Peyer's patch (tissue), 4 donors: ENCODE measurements at regions not wholly inside any gene's neighbourhood (a gene's known extent, or its start where the extent isn't known, plus 50 kb on each side); places are given as distances from the start of the nearest gene placed in this dataset.

Experiments
- DNase-seq, 3 donors: peaks; one replicate each; pipeline ENCODE4 v3.0.0-alpha.2; 2017 to 2019
- H3K27ac ChIP-seq, 4 donors: fragments of 200-600 bp; sonication (generic); one replicate each; pipeline ENCODE4 v1.5.1; 2016 to 2019
- H3K27me3 ChIP-seq, 2 donors: fragments of 200-600 bp; sonication (generic); one replicate each; pipeline ENCODE4 v1.5.1; 2019
- H3K36me3 ChIP-seq, 3 donors: fragments of 200-600 bp; sonication (generic); one replicate each; pipeline ENCODE4 v1.5.1; 2016 to 2019
- H3K4me1 ChIP-seq, 4 donors: fragments of 200-600 bp; sonication (generic); one replicate each; pipeline ENCODE4 v1.5.1; 2016 to 2019
- H3K4me3 ChIP-seq, 4 donors: fragments of 200-600 bp; sonication (generic); 1 replicate in 3 of 4; 2 replicates in 1 of 4; pipeline ENCODE4 v1.5.1; 2016 to 2019; ENCODE audit warnings: mild to moderate bottlenecking in 1 of 4
- H3K9me3 ChIP-seq, 4 donors: fragments of 200-600 bp; sonication (generic); one replicate each; pipeline ENCODE4 v1.5.1; 2016 to 2019; ENCODE audit warnings: mild to moderate bottlenecking in 1 of 4
- POLR2A ChIP-seq, 2 donors: fragments of 450-650 bp; IDR thresholded peaks; one replicate each; pipeline ENCODE4 v1.5.1; 2017; ENCODE audit warnings: antibody characterized with exemption in 2 of 2, mild to moderate bottlenecking in 2 of 2, moderate library complexity in 2 of 2
- TF ChIP-seq, protein P1 (sequence below), 6 experiments: fragments of 450-650 bp in 4 of 6; fragments of 200-600 bp in 2 of 6; sonication (generic) in 1 of 6; IDR thresholded peaks; one replicate each; pipeline ENCODE4 v1.5.1; 2017 to 2019; ENCODE audit warnings: antibody characterized with exemption in 6 of 6, mild to moderate bottlenecking in 3 of 6, moderate library complexity in 1 of 6

GRCh38 chr6:15969236-15969778 lies 159.6 kb upstream of the MYLIP start:
- no peak overlapping the region for H3K4me3 ChIP-seq
- no peaks in the 10 kb centered on the region for H3K9me3 ChIP-seq
- H3K36me3 ChIP-seq, result no peaks in the 10 kb centered on the region
- no peaks in the 10 kb centered on the region for H3K4me1 ChIP-seq
- no peak overlapping the region for H3K27ac ChIP-seq
- no peak for DNase-seq
- no peaks in the 10 kb centered on the region for H3K27me3 ChIP-seq
- TF ChIP-seq, protein P1, sequence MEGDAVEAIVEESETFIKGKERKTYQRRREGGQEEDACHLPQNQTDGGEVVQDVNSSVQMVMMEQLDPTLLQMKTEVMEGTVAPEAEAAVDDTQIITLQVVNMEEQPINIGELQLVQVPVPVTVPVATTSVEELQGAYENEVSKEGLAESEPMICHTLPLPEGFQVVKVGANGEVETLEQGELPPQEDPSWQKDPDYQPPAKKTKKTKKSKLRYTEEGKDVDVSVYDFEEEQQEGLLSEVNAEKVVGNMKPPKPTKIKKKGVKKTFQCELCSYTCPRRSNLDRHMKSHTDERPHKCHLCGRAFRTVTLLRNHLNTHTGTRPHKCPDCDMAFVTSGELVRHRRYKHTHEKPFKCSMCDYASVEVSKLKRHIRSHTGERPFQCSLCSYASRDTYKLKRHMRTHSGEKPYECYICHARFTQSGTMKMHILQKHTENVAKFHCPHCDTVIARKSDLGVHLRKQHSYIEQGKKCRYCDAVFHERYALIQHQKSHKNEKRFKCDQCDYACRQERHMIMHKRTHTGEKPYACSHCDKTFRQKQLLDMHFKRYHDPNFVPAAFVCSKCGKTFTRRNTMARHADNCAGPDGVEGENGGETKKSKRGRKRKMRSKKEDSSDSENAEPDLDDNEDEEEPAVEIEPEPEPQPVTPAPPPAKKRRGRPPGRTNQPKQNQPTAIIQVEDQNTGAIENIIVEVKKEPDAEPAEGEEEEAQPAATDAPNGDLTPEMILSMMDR (IDR thresholded peaks at IDR 0.05), result no peak
- no peak for TF ChIP-seq POLR2A (IDR thresholded peaks at IDR 0.05)

DNA sequence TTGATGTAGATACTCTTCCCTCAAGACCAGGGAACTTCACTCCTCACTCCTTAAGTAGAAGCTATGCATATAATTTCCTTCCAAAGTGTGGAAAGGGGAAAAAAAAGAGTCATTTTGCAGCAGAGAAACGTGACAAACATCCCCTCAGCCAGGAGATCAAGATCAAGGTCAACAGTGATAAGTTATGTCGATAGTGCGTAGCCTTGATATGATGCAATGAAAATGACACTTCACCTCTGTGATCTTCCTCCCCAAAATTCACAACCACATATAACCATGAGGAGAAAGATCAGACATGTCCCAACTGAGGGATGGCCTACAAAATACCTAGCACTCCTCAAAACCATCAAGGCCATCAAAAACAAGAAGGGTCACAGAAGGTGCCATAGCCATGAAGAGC lies 160.4 kb upstream of the MYLIP start:
- no peak for TF ChIP-seq POLR2A (IDR thresholded peaks at IDR 0.05)
- TF ChIP-seq, protein P1 (IDR thresholded peaks at IDR 0.05), result no peak
- H3K27me3 ChIP-seq, result no peaks in the 10 kb centered on the region
- no peak overlapping the region for H3K27ac ChIP-seq
- no peaks in the 10 kb centered on the region for H3K4me1 ChIP-seq
- no peak for DNase-seq
- no peaks in the 10 kb centered on the region for H3K9me3 ChIP-seq
- no peak overlapping the region for H3K4me3 ChIP-seq
- no peaks in the 10 kb centered on the region for H3K36me3 ChIP-seq

DNA sequence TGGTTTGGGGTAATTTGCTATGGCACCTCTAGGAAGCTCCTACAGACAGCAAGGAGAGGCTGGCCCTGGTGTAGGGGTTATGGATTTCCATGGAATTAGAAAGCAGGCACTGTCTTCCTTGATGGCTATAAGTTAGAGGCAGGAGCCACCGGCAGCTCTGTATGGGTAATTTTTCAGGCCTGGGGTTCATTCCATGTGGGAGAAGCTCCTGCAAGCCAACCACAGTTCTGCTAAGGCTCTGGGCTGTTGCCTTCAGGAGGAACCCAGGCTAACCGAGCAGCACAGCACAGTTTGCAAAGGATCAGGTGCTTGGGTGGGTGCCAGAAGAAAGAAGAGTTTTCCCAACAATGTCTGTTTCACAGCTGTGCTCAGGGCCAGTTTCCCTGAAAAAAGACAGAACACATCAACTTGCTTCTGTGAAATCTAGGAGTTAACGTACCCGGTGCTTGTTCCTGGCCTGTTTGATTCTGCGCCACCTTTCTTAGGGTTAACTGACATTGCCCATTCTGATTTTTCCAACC lies 162.8 kb upstream of the MYLIP start:
- no peak for TF ChIP-seq POLR2A (IDR thresholded peaks at IDR 0.05)
- TF ChIP-seq, protein P1 (IDR thresholded peaks at IDR 0.05), result no peak
- no peak overlapping the region for H3K4me3 ChIP-seq
- H3K9me3 ChIP-seq, result no peaks in the 10 kb centered on the region
- H3K27ac ChIP-seq, result no peak overlapping the region
- H3K27me3 ChIP-seq, result no peaks in the 10 kb centered on the region
- H3K36me3 ChIP-seq, result no peaks in the 10 kb centered on the region
- no peaks in the 10 kb centered on the region for H3K4me1 ChIP-seq
- no peak for DNase-seq

DNA sequence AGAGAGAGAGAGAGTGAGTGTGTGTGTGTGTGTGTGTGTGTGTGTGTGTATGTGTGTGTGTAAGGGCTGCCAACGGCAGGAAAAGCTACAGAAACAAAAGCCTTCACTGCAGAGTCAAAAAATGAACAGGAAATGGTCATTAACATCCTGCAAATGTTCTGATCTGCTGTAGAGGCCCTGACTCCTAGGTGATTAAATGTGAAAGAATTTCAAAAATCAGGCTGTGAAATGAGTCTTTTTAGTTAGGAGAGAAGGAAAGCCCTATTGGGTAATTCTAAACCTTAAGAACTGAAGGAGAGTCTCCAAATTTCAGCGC lies 166.5 kb upstream of the MYLIP start:
- TF ChIP-seq POLR2A (IDR thresholded peaks at IDR 0.05), result no peak
- TF ChIP-seq, protein P1 (IDR thresholded peaks at IDR 0.05), result no peak
- H3K4me1 ChIP-seq, result no peaks in the 10 kb centered on the region
- H3K4me3 ChIP-seq, result no peak overlapping the region
- H3K9me3 ChIP-seq, result no peaks in the 10 kb centered on the region
- H3K36me3 ChIP-seq, result no peaks in the 10 kb centered on the region
- DNase-seq, result no peak
- H3K27ac ChIP-seq, result no peak overlapping the region
- no peaks in the 10 kb centered on the region for H3K27me3 ChIP-seq

- no peak for TF ChIP-seq POLR2A (IDR thresholded peaks at IDR 0.05)
- TF ChIP-seq, protein P1 (IDR thresholded peaks at IDR 0.05), result no peak
- H3K27me3 ChIP-seq, result no peaks in the 10 kb centered on the region
- H3K27ac ChIP-seq, result no peak overlapping the region
- no peaks in the 10 kb centered on the region for H3K4me1 ChIP-seq
- DNase-seq, result no peak
- no peaks in the 10 kb centered on the region for H3K9me3 ChIP-seq
- H3K36me3 ChIP-seq, result no peaks in the 10 kb centered on the region
- H3K4me3 ChIP-seq, result no peak overlapping the region
Measured at GRCh38 chr6:15961635-15962448, 167.0 kb upstream of the MYLIP start.
